HepG2 (cell line): ENCODE measurements at regions not wholly inside any gene's neighbourhood (a gene's known extent, or its start where the extent isn't known, plus 50 kb on each side); places are given as distances from the start of the nearest gene placed in this dataset.

ENCODE experiments used
- ATAC-seq: fragments of 200-7000 bp; cut with Tn5 transposase; 3 replicates; pipeline ENCODE4 v1.9.1; 2020; ENCODE audit warnings: mild to moderate bottlenecking, moderate library complexity
- BruUV-seq: library from RNA; stranded (reverse); fragments of 400-500 nt; replicated peaks from 2 replicates; lab custom pipeline; 2021; lab: Mats Ljungman, UMichigan
- CTCF ChIA-PET: fragments of 300-600 bp; formaldehyde crosslinking; extraction: SDS; loops from one replicate; lab custom pipeline; 2021; ENCODE audit warnings: low total read pairs, inconsistent platforms, low intra/inter-chr PET ratio; lab: Yijun Ruan, JAX
- POLR2A ChIA-PET: fragments of 350-600 bp; sonication (Branson Sonifier 250); formaldehyde crosslinking; loops from one replicate; lab custom pipeline; 2020; ENCODE audit warnings: antibody characterized with exemption, inconsistent platforms; lab: Yijun Ruan, JAX
- DNase-seq: peaks from one replicate; pipeline ENCODE4 v3.0.0-alpha.2; 2015; ENCODE audit warnings: low spot score
- FAIRE-seq: peaks from 3 replicates; lab custom pipeline; 2011; peaks lifted over from hg19 to GRCh38; lab: Jason Lieb, UNC
- H2AFZ ChIP-seq: one replicate; pipeline ENCODE4 v1.6.1; 2011; ENCODE audit warnings: low read length, inconsistent platforms
- H3K27ac ChIP-seq: fragments of 300-600 bp; 3 replicates; pipeline ENCODE4 v1.8.0; 2011; ENCODE audit warnings: mixed run types, mild to moderate bottlenecking, mixed read lengths, low read length, inconsistent platforms; ENCODE audit not compliant: insufficient read depth; ENCODE audit errors: extremely low read length
- H3K27me3 ChIP-seq, 2 experiments: fragments of 200-600 bp in 1 of 2; 2 replicates in 1 of 2; 3 replicates in 1 of 2; pipeline versions ENCODE4 v1.6.0 to v1.8.0; 2011; ENCODE audit warnings: low read length in 2 of 2, mild to moderate bottlenecking in 2 of 2, moderate library complexity in 2 of 2, inconsistent platforms in 1 of 2; ENCODE audit not compliant: insufficient read depth in 2 of 2, control insufficient read depth in 1 of 2
- H3K36me3 ChIP-seq, 2 experiments: fragments of 200-600 bp in 1 of 2; replicated peaks in 1 of 2; 2 replicates in 1 of 2; 3 replicates in 1 of 2; pipeline versions ENCODE4 v1.5.1 to v1.8.0; 2011; ENCODE audit warnings: low read length in 2 of 2, inconsistent platforms in 1 of 2; ENCODE audit not compliant: insufficient read depth in 2 of 2, control insufficient read depth in 1 of 2
- H3K4me1 ChIP-seq: 2 replicates; pipeline ENCODE4 v1.5.1; 2012; ENCODE audit warnings: low read length, inconsistent platforms; ENCODE audit not compliant: insufficient read depth
- H3K4me2 ChIP-seq: 2 replicates; pipeline ENCODE4 v1.6.0; 2011; ENCODE audit warnings: low read depth, low read length, inconsistent platforms
- H3K4me3 ChIP-seq, 3 experiments: fragments of 200-600 bp in 1 of 3; sonication (generic), shearing (Covaris generic) in 1 of 3; replicated peaks in 1 of 3; 2 replicates each; pipeline ENCODE4 v1.5.1; 2011 to 2016; ENCODE audit warnings: low read length in 3 of 3, inconsistent platforms in 2 of 3, low read depth in 2 of 3, mild to moderate bottlenecking in 2 of 3, control low read depth in 1 of 3, mixed read lengths in 1 of 3; ENCODE audit not compliant: insufficient read depth in 1 of 3
- H3K79me2 ChIP-seq: one replicate; pipeline ENCODE4 v1.6.1; 2011; ENCODE audit warnings: low read length, inconsistent platforms; ENCODE audit not compliant: insufficient read depth
- H3K9ac ChIP-seq: 2 replicates; pipeline ENCODE4 v1.6.0; 2011; ENCODE audit warnings: mild to moderate bottlenecking, low read depth, low read length, inconsistent platforms; ENCODE audit not compliant: insufficient read depth
- H3K9me3 ChIP-seq: 2 replicates; pipeline ENCODE4 v1.5.1; 2012; ENCODE audit warnings: mild to moderate bottlenecking, low read length
- H4K20me1 ChIP-seq: 2 replicates; pipeline ENCODE4 v1.6.0; 2011; ENCODE audit warnings: inconsistent platforms, mild to moderate bottlenecking, low read length, moderate library complexity; ENCODE audit not compliant: insufficient read depth
- CEBPB ChIP-seq: IDR thresholded peaks from 2 replicates; pipeline ENCODE4 v1.6.1; 2011; ENCODE audit warnings: low read depth, low read length, improper control_type of control experiment, borderline replicate concordance
- GABPB1 ChIP-seq: IDR thresholded peaks from 2 replicates; pipeline ENCODE4 v1.6.1; 2016; ENCODE audit warnings: mild to moderate bottlenecking, missing genetic modification reagents, moderate library complexity, missing compliant biosample characterization
- GPBP1L1 ChIP-seq: sonication (generic); formaldehyde crosslinking; IDR thresholded peaks from 2 replicates; pipeline ENCODE4 v1.5.0; 2020; ENCODE audit warnings: mild to moderate bottlenecking, missing genetic modification reagents
- HOXA7 ChIP-seq: sonication (generic); formaldehyde crosslinking; IDR thresholded peaks from 2 replicates; pipeline ENCODE4 v1.8.1; 2022; ENCODE audit warnings: mild to moderate bottlenecking, missing genetic modification reagents, moderate library complexity
- NFAT5 ChIP-seq: sonication (generic); formaldehyde crosslinking; IDR thresholded peaks from 2 replicates; pipeline ENCODE4 v1.4.0; 2020; ENCODE audit warnings: missing genetic modification reagents
- POLR2A ChIP-seq, 2 experiments: IDR thresholded peaks; 2 replicates each; pipeline ENCODE4 v1.6.1; 2011; ENCODE audit warnings: low read depth in 2 of 2, low read length in 2 of 2, mild to moderate bottlenecking in 1 of 2, moderate library complexity in 1 of 2; ENCODE audit not compliant: insufficient read depth in 1 of 2
- ZHX1 ChIP-seq: sonication (generic); formaldehyde crosslinking; IDR thresholded peaks from 2 replicates; pipeline ENCODE4 v1.8.1; 2022; ENCODE audit warnings: low read depth, mild to moderate bottlenecking, missing genetic modification reagents
- ZNF234 ChIP-seq: sonication (generic); formaldehyde crosslinking; conservative IDR thresholded peaks from 2 replicates; pipeline ENCODE4 v1.5.1; 2020; ENCODE audit warnings: mild to moderate bottlenecking, missing genetic modification reagents
- ZNF260 ChIP-seq: sonication (generic); formaldehyde crosslinking; IDR thresholded peaks from 2 replicates; pipeline ENCODE4 v1.4.0; 2020; ENCODE audit warnings: missing genetic modification reagents, low read depth, mild to moderate bottlenecking, borderline replicate concordance
- ZNF652 ChIP-seq: IDR thresholded peaks from 2 replicates; pipeline ENCODE4 v1.6.1; 2016; ENCODE audit warnings: low read depth, borderline replicate concordance
- ZNF780A ChIP-seq: sonication (generic); formaldehyde crosslinking; IDR thresholded peaks from 2 replicates; pipeline ENCODE4 v1.8.0; 2022; ENCODE audit warnings: mild to moderate bottlenecking, missing genetic modification reagents, moderate library complexity
- ZNF781 ChIP-seq: sonication (generic); formaldehyde crosslinking; IDR thresholded peaks from 2 replicates; pipeline ENCODE4 v1.5.1; 2020; ENCODE audit warnings: borderline replicate concordance, mild to moderate bottlenecking, missing genetic modification reagents; ENCODE audit errors: not compliant biosample characterization
- ZNF850 ChIP-seq: sonication (generic); formaldehyde crosslinking; conservative IDR thresholded peaks from 2 replicates; pipeline ENCODE4 v1.9.0; 2021; ENCODE audit warnings: mild to moderate bottlenecking, missing genetic modification reagents
- WGBS: methylation state at CpG from one replicate; pipeline ENCODE4 v1.1.6; 2017; ENCODE audit warnings: low lambda C conversion rate; 5-methylcytosine and 5-hydroxymethylcytosine counted together
- in situ Hi-C: cut with HindIII; loops from 2 replicates; pipeline ENCODE4 v1.10.0; 2017; ENCODE audit warnings: low pct_unique_long_range_greater_than_20kb; ENCODE audit not compliant: extremely low pct_ligation_motif_present
- intact Hi-C: fragments of 100-400 bp; cut with micrococcal nuclease; formaldehyde crosslinking; loops from one replicate; pipeline ENCODE4 v1.10.0; 2022; ENCODE audit not compliant: unreplicated experiment

- no peak for TF ChIP-seq NFAT5 (CRISPR knock-in tag)
- TF ChIP-seq ZNF780A: no peak
Observed at GRCh38 chr1:38402230-38402815, 355.7 kb upstream of the POU3F1 start (continued).

GRCh38 chr1:38396606-38397005, 350.0 kb upstream of the POU3F1 start:
- FAIRE-seq (no peak), ATAC-seq (no peak), DNase-seq (no peak)
- no peaks in the 10 kb centered on the region for H3K4me1 ChIP-seq
- no TSS peak for BruUV-seq
- H3K79me2 ChIP-seq: no peaks in the 10 kb centered on the region
- 31% methylated on average over 1 of the region's 1 CpG for WGBS
- H3K27me3 ChIP-seq: no peaks in the 10 kb centered on the region
- in situ Hi-C loops: no loop called here
- H4K20me1 ChIP-seq: no peaks in the 10 kb centered on the region
- H3K4me2 ChIP-seq: no peak overlapping the region
- H3K27ac ChIP-seq: no peak overlapping the region
- H3K36me3 ChIP-seq: no peaks in the 10 kb centered on the region
- H3K9me3 ChIP-seq: no peaks in the 10 kb centered on the region
- no peak overlapping the region for H3K4me3 ChIP-seq
- ChIA-PET CTCF (no interaction called here), POLR2A (no interaction called here)
- intact Hi-C loops: no loop called here
- H3K9ac ChIP-seq: no peak overlapping the region
- H2AFZ ChIP-seq: no peak overlapping the region
- no peak for TF ChIP-seq ZNF781 (CRISPR knock-in tag)
- no peak for TF ChIP-seq ZNF260 (CRISPR knock-in tag)
- no peak for TF ChIP-seq HOXA7
- no peak for TF ChIP-seq ZNF652 (CRISPR knock-in tag)
- no peak for TF ChIP-seq CEBPB
- TF ChIP-seq ZNF234 (CRISPR knock-in tag): no peak
- no peak for TF ChIP-seq ZHX1
- TF ChIP-seq ZNF850: no peak
- no peak for TF ChIP-seq GPBP1L1 (CRISPR knock-in tag)
- TF ChIP-seq GABPB1 (CRISPR knock-in tag): no peak
- no peak for TF ChIP-seq POLR2A (IDR thresholded peaks at IDR 0.05; ENCODE audit: insufficient read depth in 1 of 2, low read depth in 2 of 2, low read length in 2 of 2)
